MM.1S (cell line): ENCODE measurements at regions not wholly inside any gene's neighbourhood (a gene's known extent, or its start where the extent isn't known, plus 50 kb on each side); places are given as distances from the start of the nearest gene placed in this dataset.

ENCODE experiments used
- DNase-seq: peaks from one replicate; pipeline ENCODE4 v3.0.0-alpha.2; 2015
- H2AFZ ChIP-seq: fragments of 300-600 bp; sonication (generic); 2 replicates; pipeline ENCODE4 v1.6.0; 2016; ENCODE audit warnings: antibody characterized with exemption, low read length
- H3F3A ChIP-seq: fragments of 300-600 bp; sonication (generic); 2 replicates; pipeline ENCODE4 v1.6.1; 2016; ENCODE audit warnings: mild to moderate bottlenecking, antibody characterized with exemption, low read length, moderate library complexity, mixed read lengths; ENCODE audit not compliant: insufficient read depth
- H3K27ac ChIP-seq: fragments of 300-600 bp; sonication (generic); 2 replicates; pipeline ENCODE4 v1.5.1; 2016; ENCODE audit warnings: mild to moderate bottlenecking, low read length
- H3K27me3 ChIP-seq: fragments of 300-600 bp; sonication (generic); replicated peaks from 2 replicates; pipeline ENCODE4 v1.6.0; 2016; ENCODE audit warnings: low read length; ENCODE audit not compliant: insufficient read depth
- H3K36me3 ChIP-seq: fragments of 300-600 bp; sonication (generic); replicated peaks from 2 replicates; pipeline ENCODE4 v1.6.1; 2016; ENCODE audit warnings: mild to moderate bottlenecking, low read length, mixed read lengths; ENCODE audit not compliant: insufficient read depth
- H3K4me1 ChIP-seq: fragments of 300-600 bp; sonication (generic); 2 replicates; pipeline ENCODE4 v1.6.1; 2016; ENCODE audit warnings: low read length, mixed read lengths
- H3K4me2 ChIP-seq: fragments of 300-600 bp; sonication (generic); 2 replicates; pipeline ENCODE4 v1.6.0; 2016; ENCODE audit warnings: low read depth, low read length
- H3K4me3 ChIP-seq: fragments of 300-600 bp; sonication (generic); 2 replicates; pipeline ENCODE4 v1.5.1; 2016; ENCODE audit warnings: low read length, mixed read lengths
- H3K79me2 ChIP-seq: fragments of 300-600 bp; sonication (generic); 2 replicates; pipeline ENCODE4 v1.6.1; 2016; ENCODE audit warnings: mixed run types, low read length, mixed read lengths
- H3K9ac ChIP-seq: fragments of 300-600 bp; sonication (generic); 2 replicates; pipeline ENCODE4 v1.6.1; 2016; ENCODE audit warnings: low read length, mixed read lengths
- H3K9me2 ChIP-seq: fragments of 300-600 bp; sonication (generic); replicated peaks from 2 replicates; pipeline ENCODE4 v1.6.1; 2016; ENCODE audit warnings: mild to moderate bottlenecking, low read length, mixed read lengths; ENCODE audit not compliant: insufficient read depth
- H3K9me3 ChIP-seq: fragments of 300-600 bp; sonication (generic); replicated peaks from 2 replicates; pipeline ENCODE4 v1.6.1; 2016; ENCODE audit warnings: mild to moderate bottlenecking, low read length, mixed read lengths; ENCODE audit not compliant: insufficient read depth
- H4K20me1 ChIP-seq: fragments of 300-600 bp; sonication (generic); 2 replicates; pipeline ENCODE4 v1.6.1; 2016; ENCODE audit warnings: mild to moderate bottlenecking, low read length, moderate library complexity, mixed read lengths; ENCODE audit not compliant: insufficient read depth
- CTCF ChIP-seq: fragments of 300-600 bp; sonication (generic); IDR thresholded peaks from 2 replicates; pipeline ENCODE4 v1.5.1; 2016; ENCODE audit warnings: antibody characterized with exemption, low read length, mixed read lengths
- EZH2 ChIP-seq: fragments of 300-600 bp; sonication (generic); optimal IDR thresholded peaks from 2 replicates; pipeline ENCODE3; 2017; ENCODE audit warnings: low read depth, mild to moderate bottlenecking, antibody characterized with exemption, low read length, mixed read lengths
- EZH2phosphoT487 ChIP-seq: fragments of 300-600 bp; sonication (generic); IDR thresholded peaks from 2 replicates; pipeline ENCODE4 v1.6.1; 2018; ENCODE audit warnings: antibody characterized with exemption, low read length

DNA sequence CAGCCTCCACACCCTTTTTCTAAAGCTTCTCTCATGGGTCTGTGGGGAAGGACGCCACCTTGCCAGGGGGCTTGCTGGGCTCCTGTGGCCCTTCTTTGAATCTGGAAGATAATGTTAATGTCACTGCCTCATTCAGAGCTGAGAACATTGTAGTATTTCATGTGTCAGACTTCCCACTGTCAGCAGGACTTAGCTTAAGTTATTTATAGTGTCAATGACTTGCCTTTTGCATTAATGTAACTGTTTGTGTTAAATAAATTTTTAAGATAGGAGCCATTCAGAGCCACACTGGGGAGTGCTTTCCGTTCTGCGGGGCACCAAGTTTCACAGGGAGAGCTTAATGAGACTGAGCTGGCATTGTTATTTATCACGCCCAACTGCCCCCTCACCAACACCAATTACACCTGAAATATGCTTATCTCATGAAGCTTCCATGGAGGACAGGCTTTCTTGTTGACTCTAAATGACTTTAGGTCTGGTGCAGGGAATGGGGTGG, 226.9 kb upstream of the UBL3 start:
- no peak overlapping the region for H3K9ac ChIP-seq
- no peak overlapping the region for H3K27ac ChIP-seq
- no peak overlapping the region for H3K4me2 ChIP-seq
- no peaks in the 10 kb centered on the region for H3K36me3 ChIP-seq
- H3K4me3 ChIP-seq, result no peak overlapping the region
- no peaks in the 10 kb centered on the region for H3K4me1 ChIP-seq
- H3K9me3 ChIP-seq, result no peaks in the 10 kb centered on the region
- H3K9me2 ChIP-seq, result no peaks in the 10 kb centered on the region
- DNase-seq, result no peak
- no peak overlapping the region for H2AFZ ChIP-seq
- H3K27me3 ChIP-seq, result no peaks in the 10 kb centered on the region
- H3K79me2 ChIP-seq, result no peaks in the 10 kb centered on the region
- no peak for TF ChIP-seq CTCF
- no peak for TF ChIP-seq EZH2
- TF ChIP-seq EZH2phosphoT487, result no peak
- no peaks in the 10 kb centered on the region for H3F3A ChIP-seq
- H4K20me1 ChIP-seq, result no peaks in the 10 kb centered on the region

DNA sequence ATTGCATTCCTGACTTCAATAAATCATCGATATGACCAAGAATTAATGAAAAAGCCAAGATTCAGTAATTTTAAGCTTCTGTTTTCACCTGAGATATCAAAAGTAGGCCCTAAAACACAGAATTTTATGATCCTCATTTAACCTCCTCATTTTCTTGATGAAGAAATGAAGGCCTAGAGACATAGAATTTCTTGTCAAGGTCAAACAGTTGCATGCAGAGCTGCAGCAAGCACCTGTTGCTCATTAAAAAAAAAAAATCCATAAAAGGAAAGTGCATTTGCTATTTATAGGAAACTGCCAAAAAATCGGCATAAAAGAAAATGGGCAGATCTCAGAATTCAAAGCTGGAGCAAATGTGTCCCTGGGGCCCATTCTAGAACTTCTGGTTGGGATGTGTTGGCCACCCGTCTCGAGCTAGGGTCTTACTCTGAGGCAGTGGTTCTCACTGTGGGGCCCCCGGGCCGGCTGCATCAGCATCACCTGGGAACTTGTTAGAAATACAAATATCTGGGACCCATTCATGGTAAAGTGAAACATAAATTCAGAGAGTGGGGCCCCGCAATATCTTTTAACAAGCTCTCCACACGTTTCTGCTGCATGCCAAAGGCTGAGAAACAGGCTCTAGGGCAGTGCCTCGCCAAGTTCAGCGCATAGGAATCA, 224.7 kb upstream of the UBL3 start:
- H3F3A ChIP-seq, result no peaks in the 10 kb centered on the region
- no peaks in the 10 kb centered on the region for H4K20me1 ChIP-seq
- H3K4me3 ChIP-seq, result no peak overlapping the region
- H3K27me3 ChIP-seq, result no peaks in the 10 kb centered on the region
- H3K4me2 ChIP-seq, result no peak overlapping the region
- DNase-seq, result no peak
- H3K9me3 ChIP-seq, result no peaks in the 10 kb centered on the region
- no peak overlapping the region for H3K27ac ChIP-seq
- no peak overlapping the region for H2AFZ ChIP-seq
- H3K4me1 ChIP-seq, result no peaks in the 10 kb centered on the region
- H3K36me3 ChIP-seq, result no peaks in the 10 kb centered on the region
- H3K9ac ChIP-seq, result no peak overlapping the region
- no peaks in the 10 kb centered on the region for H3K9me2 ChIP-seq
- TF ChIP-seq CTCF (no peak), EZH2 (no peak), EZH2phosphoT487 (no peak)
- H3K79me2 ChIP-seq, result no peaks in the 10 kb centered on the region

DNA sequence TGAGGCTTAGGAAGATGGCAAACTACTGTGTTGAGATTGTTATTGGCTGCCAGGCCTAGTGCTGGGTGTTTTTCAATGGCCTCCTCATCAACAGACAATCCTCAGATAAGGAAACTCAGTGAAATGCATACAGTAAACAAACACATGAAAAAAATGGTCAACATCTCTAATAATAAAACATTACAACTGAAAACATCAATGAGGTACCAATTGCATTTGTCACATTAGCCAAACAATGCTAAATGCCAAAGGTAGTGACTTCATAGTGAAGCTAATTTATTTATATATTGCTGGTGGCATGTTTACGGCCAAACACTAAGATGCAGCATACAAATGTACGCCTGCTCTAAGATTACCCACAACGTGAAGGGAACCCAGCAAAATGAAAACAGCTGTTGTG, 224.0 kb upstream of the UBL3 start:
- no peak overlapping the region for H3K9ac ChIP-seq
- H2AFZ ChIP-seq, result no peak overlapping the region

More for the DNA sequence above, 224.0 kb upstream of the UBL3 start:
- Histone ChIP-seq H4K20me1 (no peaks in the 10 kb centered on the region), H3K27me3 (no peaks in the 10 kb centered on the region), H3K4me2 (no peak overlapping the region), H3K9me3 (no peaks in the 10 kb centered on the region), H3K27ac (no peak overlapping the region), H3K36me3 (no peaks in the 10 kb centered on the region), H3K9me2 (no peaks in the 10 kb centered on the region), H3F3A (no peaks in the 10 kb centered on the region), H3K4me3 (no peak overlapping the region), H3K4me1 (no peaks in the 10 kb centered on the region), H3K79me2 (no peaks in the 10 kb centered on the region)
- TF ChIP-seq EZH2, result no peak
- TF ChIP-seq EZH2phosphoT487, result no peak
- no peak for TF ChIP-seq CTCF
- DNase-seq, result no peak
